WTC11 (cell line): ENCODE measurements at regions not wholly inside any gene's neighbourhood (a gene's known extent, or its start where the extent isn't known, plus 50 kb on each side); places are given as distances from the start of the nearest gene placed in this dataset.

Experiments used
- ATAC-seq: fragments of 200-7000 bp; cut with Tn5 transposase; 2 replicates; pipeline ENCODE4 v1.10.0; 2021; ENCODE audit warnings: mild to moderate bottlenecking, moderate library complexity
- CTCF ChIA-PET: fragments of 300-600 bp; sonication (Branson Sonifier 250); formaldehyde crosslinking; loops from one replicate; lab custom pipeline; 2021; ENCODE audit warnings: antibody characterized with exemption; lab: Charles Lee
- POLR2A ChIA-PET: fragments of 350-600 bp; sonication (Branson Sonifier 250); formaldehyde crosslinking; loops from one replicate; lab custom pipeline; 2021; ENCODE audit warnings: antibody characterized with exemption; lab: Charles Lee
- DNase-seq: peaks from one replicate; pipeline ENCODE4 v3.0.0; 2021; ENCODE audit warnings: low spot score
- H3K27ac Mint-ChIP-seq: 2 replicates; pipeline ENCODE4 v1.8.0; 2021; ENCODE audit warnings: mixed read lengths
- H3K27me3 Mint-ChIP-seq: 2 replicates; pipeline ENCODE4 v1.8.0; 2021; ENCODE audit warnings: low read depth, mild to moderate bottlenecking, moderate library complexity, mixed read lengths
- H3K36me3 Mint-ChIP-seq: 2 replicates; pipeline ENCODE4 v1.8.0; 2021; ENCODE audit warnings: mixed read lengths
- H3K4me1 Mint-ChIP-seq: 2 replicates; pipeline ENCODE4 v1.8.0; 2022; ENCODE audit warnings: mixed read lengths
- H3K4me3 Mint-ChIP-seq: 2 replicates; pipeline ENCODE4 v1.8.0; 2021; ENCODE audit warnings: mild to moderate bottlenecking, moderate library complexity, mixed read lengths
- H3K9me3 Mint-ChIP-seq: 2 replicates; pipeline ENCODE4 v1.8.0; 2021; ENCODE audit warnings: mixed read lengths
- GRHL2 ChIP-seq: fragments of 250-450 bp; sonication (Bioruptor Pico); IDR thresholded peaks from 2 replicates; pipeline ENCODE4 v1.8.0; 2022; ENCODE audit warnings: mild to moderate bottlenecking, moderate library complexity; ENCODE audit not compliant: insufficient replicate concordance, severe bottlenecking
- GTF2I ChIP-seq: fragments of 250-450 bp; sonication (Bioruptor Pico); conservative IDR thresholded peaks from 2 replicates; pipeline ENCODE4 v1.4.0; 2021; ENCODE audit warnings: mild to moderate bottlenecking
- IRF2 ChIP-seq: sonication (generic); formaldehyde crosslinking; IDR thresholded peaks from 2 replicates; pipeline ENCODE4 v1.8.0; 2022; ENCODE audit warnings: low read depth, missing genetic modification reagents, borderline replicate concordance
- NFYB ChIP-seq: sonication (generic); formaldehyde crosslinking; conservative IDR thresholded peaks from 2 replicates; pipeline ENCODE4 v1.8.0; 2022; ENCODE audit warnings: low read depth, missing genetic modification reagents
- PRRX2 ChIP-seq: fragments of 250-450 bp; sonication (Bioruptor Pico); IDR thresholded peaks from 2 replicates; pipeline ENCODE4 v1.8.0; 2021; ENCODE audit warnings: mild to moderate bottlenecking
- SP1 ChIP-seq: sonication (generic); formaldehyde crosslinking; conservative IDR thresholded peaks from 2 replicates; pipeline ENCODE4 v1.8.1; 2022; ENCODE audit warnings: missing genetic modification reagents
- ZNF317 ChIP-seq: sonication (generic); formaldehyde crosslinking; IDR thresholded peaks from 2 replicates; pipeline ENCODE4 v1.8.1; 2023; ENCODE audit warnings: low read depth, mild to moderate bottlenecking, moderate library complexity, missing genetic modification reagents, borderline replicate concordance
- TF ChIP-seq, protein P1 (sequence below): sonication (generic); formaldehyde crosslinking; IDR thresholded peaks from 2 replicates; pipeline ENCODE4 v1.8.1; 2023; ENCODE audit warnings: mild to moderate bottlenecking, missing genetic modification reagents
- TF ChIP-seq, protein P2 (sequence below): fragments of 250-450 bp; sonication (Bioruptor Pico); IDR thresholded peaks from 2 replicates; pipeline ENCODE4 v1.8.0; 2021; ENCODE audit warnings: mild to moderate bottlenecking
- TF ChIP-seq, protein P3 (sequence below): sonication (generic); formaldehyde crosslinking; IDR thresholded peaks from 2 replicates; pipeline ENCODE4 v1.8.0; 2023; ENCODE audit warnings: missing genetic modification reagents
- TF ChIP-seq, protein P4 (sequence below): sonication (generic); formaldehyde crosslinking; IDR thresholded peaks from 2 replicates; pipeline ENCODE4 v1.8.0; 2023; ENCODE audit warnings: mild to moderate bottlenecking, missing genetic modification reagents
- TF ChIP-seq, protein P5 (sequence below): sonication (generic); formaldehyde crosslinking; IDR thresholded peaks from 2 replicates; pipeline ENCODE4 v1.8.1; 2023; ENCODE audit warnings: mild to moderate bottlenecking, missing genetic modification reagents, borderline replicate concordance
- TF ChIP-seq, protein P6 (sequence below): sonication (generic); formaldehyde crosslinking; IDR thresholded peaks from 2 replicates; pipeline ENCODE4 v1.8.1; 2023; ENCODE audit warnings: mild to moderate bottlenecking, missing genetic modification reagents, moderate library complexity
- TF ChIP-seq, protein P7 (sequence below): fragments of 250-450 bp; sonication (Bioruptor Pico); IDR thresholded peaks from 2 replicates; pipeline ENCODE4 v1.9.0; 2021; ENCODE audit warnings: moderate library complexity, mild to moderate bottlenecking, inconsistent platforms, borderline replicate concordance

DNA sequence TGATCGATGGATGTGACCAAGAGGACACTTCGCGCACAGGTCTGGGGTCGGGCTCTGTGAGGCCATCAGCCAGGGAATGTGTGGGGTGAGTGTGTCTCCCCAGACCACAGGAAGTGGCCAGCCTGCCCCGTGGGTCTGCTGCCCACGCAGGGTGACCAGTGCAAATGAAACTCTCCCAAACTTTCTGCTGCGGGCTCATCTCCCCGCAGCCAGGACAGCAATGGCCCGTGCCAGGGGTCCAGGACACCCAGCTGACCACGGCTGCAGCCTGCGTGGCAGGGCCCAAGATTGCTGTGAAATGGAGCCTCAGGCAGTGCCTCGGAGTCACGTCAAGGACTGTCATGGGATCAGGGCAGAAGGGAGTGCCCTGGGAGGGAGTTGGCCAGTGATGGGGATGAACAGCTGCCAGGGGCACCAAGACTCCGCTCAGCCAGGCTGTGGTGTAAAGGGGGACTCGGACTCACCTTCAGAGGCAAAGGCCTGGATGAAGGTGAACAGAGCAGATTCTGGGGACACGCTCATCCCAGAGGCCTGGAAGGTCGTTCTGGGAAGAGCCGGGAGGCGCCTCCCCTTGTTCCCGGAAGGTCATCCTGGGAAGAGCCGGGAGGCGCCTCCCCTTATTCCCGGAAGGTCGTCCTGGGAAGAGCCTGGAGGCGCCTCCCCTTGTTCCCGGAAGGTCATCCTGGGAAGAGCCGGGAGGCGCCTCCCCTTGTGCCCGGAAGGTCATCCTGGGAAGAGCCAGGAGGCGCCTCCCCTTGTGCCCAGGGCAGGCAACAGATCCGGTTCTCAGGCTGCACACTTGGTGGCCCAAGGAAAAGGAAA lies 252.6 kb downstream of the BRD1 start:
- Mint-ChIP-seq H3K9me3 (no peaks in the 10 kb centered on the region), H3K27me3 (no peaks in the 10 kb centered on the region), H3K36me3 (no peaks in the 10 kb centered on the region), H3K4me3 (no peak overlapping the region), H3K27ac (no peak overlapping the region), H3K4me1 (no peaks in the 10 kb centered on the region)
- ChIA-PET POLR2A (no interaction called here), CTCF (no interaction called here)
- TF ChIP-seq, protein P1, sequence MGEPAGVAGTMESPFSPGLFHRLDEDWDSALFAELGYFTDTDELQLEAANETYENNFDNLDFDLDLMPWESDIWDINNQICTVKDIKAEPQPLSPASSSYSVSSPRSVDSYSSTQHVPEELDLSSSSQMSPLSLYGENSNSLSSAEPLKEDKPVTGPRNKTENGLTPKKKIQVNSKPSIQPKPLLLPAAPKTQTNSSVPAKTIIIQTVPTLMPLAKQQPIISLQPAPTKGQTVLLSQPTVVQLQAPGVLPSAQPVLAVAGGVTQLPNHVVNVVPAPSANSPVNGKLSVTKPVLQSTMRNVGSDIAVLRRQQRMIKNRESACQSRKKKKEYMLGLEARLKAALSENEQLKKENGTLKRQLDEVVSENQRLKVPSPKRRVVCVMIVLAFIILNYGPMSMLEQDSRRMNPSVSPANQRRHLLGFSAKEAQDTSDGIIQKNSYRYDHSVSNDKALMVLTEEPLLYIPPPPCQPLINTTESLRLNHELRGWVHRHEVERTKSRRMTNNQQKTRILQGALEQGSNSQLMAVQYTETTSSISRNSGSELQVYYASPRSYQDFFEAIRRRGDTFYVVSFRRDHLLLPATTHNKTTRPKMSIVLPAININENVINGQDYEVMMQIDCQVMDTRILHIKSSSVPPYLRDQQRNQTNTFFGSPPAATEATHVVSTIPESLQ (CRISPR knock-in tag): no peak
- ATAC-seq (no peak), DNase-seq (no peak)

DNA sequence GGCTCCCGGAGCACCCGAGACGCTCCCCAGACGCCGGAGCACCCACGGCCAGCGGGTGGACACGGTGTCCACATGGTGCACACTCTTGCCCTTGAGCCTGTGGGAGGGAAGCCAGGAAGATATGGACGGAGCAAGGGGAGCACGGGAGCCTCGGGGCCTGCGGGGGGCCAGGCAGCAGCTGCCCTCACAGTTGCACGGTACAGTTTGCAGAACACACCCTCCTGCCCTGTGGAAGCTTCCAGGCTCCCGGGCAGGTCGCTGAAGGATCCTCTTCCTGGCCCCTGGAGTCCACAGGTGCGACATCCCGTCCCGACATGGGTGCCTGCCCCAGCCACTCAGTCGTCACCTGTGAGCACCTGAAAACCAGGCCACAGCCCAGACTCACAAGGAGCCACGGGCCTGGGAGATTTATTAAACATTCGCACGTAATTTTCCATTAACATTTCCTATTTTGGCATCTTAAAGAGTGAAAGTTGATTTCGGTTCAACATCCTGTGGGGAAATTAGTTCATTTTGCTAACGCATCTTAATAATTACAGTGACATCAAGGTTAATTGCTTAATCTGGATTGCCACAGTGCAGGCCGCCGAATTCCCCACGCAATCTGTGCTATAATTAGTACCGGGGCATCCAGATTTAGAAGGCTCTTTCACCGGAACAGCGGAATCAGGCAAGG lies 253.3 kb downstream of the BRD1 start:
- H3K36me3 Mint-ChIP-seq: no peaks in the 10 kb centered on the region
- DNase-seq (no peak), ATAC-seq (no peak)
- no peaks in the 10 kb centered on the region for H3K27me3 Mint-ChIP-seq
- ChIA-PET POLR2A (interaction anchor here (0.6 kb wide), 1 partner anchor 388 kb away, joined by 3 read pairs; no protein-coding TSS in a partner anchor), CTCF (no interaction called here)
- H3K4me1 Mint-ChIP-seq: no peaks in the 10 kb centered on the region
- TF ChIP-seq GTF2I (CRISPR knock-in tag) (no peak), IRF2 (CRISPR knock-in tag) (no peak)
- TF ChIP-seq, protein P2, sequence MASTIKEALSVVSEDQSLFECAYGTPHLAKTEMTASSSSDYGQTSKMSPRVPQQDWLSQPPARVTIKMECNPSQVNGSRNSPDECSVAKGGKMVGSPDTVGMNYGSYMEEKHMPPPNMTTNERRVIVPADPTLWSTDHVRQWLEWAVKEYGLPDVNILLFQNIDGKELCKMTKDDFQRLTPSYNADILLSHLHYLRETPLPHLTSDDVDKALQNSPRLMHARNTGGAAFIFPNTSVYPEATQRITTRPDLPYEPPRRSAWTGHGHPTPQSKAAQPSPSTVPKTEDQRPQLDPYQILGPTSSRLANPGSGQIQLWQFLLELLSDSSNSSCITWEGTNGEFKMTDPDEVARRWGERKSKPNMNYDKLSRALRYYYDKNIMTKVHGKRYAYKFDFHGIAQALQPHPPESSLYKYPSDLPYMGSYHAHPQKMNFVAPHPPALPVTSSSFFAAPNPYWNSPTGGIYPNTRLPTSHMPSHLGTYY: no peak
- TF ChIP-seq, protein P3, sequence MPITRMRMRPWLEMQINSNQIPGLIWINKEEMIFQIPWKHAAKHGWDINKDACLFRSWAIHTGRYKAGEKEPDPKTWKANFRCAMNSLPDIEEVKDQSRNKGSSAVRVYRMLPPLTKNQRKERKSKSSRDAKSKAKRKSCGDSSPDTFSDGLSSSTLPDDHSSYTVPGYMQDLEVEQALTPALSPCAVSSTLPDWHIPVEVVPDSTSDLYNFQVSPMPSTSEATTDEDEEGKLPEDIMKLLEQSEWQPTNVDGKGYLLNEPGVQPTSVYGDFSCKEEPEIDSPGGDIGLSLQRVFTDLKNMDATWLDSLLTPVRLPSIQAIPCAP (CRISPR knock-in tag): no peak
- no peaks in the 10 kb centered on the region for H3K9me3 Mint-ChIP-seq
- H3K4me3 Mint-ChIP-seq: no peak overlapping the region
- H3K27ac Mint-ChIP-seq: no peak overlapping the region

DNA sequence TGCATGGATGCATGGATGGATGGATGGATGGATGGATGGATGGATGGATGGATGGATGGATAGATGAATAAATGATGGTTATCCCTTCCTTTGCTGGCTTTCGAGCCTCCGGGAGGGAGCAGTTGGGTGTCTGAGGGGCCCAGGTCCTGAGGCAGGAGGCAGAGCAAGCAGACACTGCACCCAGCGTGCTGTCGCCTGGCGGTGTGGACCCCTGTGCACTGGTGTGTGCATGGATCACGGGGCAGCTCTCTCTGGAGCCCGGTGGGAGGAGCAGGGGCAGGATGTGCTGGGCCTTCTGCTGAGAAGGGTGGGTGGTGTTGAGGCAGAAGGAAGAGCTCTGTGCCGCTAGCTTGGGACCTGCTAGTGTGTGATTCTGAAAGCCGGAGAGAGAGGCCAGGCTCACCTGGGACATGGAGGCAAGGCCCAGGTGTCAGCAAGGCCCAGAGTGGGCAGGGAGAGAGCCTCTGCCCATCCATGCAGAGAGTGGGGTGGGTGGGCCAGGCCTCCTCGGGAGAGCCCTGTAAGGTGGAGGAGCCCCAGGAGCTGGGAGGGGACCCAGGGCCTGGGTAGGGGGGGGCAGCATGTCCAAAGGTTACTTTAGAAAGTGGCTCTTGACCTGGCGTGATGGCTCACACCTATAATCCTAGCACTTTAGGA lies 254.4 kb downstream of the BRD1 start:
- no peaks in the 10 kb centered on the region for H3K4me1 Mint-ChIP-seq
- DNase-seq (no peak), ATAC-seq (no peak)
- H3K36me3 Mint-ChIP-seq: no peaks in the 10 kb centered on the region
- no peaks in the 10 kb centered on the region for H3K27me3 Mint-ChIP-seq
- ChIA-PET CTCF (no interaction called here), POLR2A (no interaction called here)
- no peak overlapping the region for H3K4me3 Mint-ChIP-seq
- H3K9me3 Mint-ChIP-seq: no peaks in the 10 kb centered on the region
- no peak overlapping the region for H3K27ac Mint-ChIP-seq
- TF ChIP-seq PRRX2 (CRISPR knock-in tag) (no peak), ZNF317 (no peak), NFYB (CRISPR knock-in tag) (no peak), SP1 (CRISPR knock-in tag) (no peak), GRHL2 (CRISPR knock-in tag) (no peak)
- TF ChIP-seq, protein P4, sequence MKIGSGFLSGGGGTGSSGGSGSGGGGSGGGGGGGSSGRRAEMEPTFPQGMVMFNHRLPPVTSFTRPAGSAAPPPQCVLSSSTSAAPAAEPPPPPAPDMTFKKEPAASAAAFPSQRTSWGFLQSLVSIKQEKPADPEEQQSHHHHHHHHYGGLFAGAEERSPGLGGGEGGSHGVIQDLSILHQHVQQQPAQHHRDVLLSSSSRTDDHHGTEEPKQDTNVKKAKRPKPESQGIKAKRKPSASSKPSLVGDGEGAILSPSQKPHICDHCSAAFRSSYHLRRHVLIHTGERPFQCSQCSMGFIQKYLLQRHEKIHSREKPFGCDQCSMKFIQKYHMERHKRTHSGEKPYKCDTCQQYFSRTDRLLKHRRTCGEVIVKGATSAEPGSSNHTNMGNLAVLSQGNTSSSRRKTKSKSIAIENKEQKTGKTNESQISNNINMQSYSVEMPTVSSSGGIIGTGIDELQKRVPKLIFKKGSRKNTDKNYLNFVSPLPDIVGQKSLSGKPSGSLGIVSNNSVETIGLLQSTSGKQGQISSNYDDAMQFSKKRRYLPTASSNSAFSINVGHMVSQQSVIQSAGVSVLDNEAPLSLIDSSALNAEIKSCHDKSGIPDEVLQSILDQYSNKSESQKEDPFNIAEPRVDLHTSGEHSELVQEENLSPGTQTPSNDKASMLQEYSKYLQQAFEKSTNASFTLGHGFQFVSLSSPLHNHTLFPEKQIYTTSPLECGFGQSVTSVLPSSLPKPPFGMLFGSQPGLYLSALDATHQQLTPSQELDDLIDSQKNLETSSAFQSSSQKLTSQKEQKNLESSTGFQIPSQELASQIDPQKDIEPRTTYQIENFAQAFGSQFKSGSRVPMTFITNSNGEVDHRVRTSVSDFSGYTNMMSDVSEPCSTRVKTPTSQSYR (CRISPR knock-in tag): no peak
- TF ChIP-seq, protein P5, sequence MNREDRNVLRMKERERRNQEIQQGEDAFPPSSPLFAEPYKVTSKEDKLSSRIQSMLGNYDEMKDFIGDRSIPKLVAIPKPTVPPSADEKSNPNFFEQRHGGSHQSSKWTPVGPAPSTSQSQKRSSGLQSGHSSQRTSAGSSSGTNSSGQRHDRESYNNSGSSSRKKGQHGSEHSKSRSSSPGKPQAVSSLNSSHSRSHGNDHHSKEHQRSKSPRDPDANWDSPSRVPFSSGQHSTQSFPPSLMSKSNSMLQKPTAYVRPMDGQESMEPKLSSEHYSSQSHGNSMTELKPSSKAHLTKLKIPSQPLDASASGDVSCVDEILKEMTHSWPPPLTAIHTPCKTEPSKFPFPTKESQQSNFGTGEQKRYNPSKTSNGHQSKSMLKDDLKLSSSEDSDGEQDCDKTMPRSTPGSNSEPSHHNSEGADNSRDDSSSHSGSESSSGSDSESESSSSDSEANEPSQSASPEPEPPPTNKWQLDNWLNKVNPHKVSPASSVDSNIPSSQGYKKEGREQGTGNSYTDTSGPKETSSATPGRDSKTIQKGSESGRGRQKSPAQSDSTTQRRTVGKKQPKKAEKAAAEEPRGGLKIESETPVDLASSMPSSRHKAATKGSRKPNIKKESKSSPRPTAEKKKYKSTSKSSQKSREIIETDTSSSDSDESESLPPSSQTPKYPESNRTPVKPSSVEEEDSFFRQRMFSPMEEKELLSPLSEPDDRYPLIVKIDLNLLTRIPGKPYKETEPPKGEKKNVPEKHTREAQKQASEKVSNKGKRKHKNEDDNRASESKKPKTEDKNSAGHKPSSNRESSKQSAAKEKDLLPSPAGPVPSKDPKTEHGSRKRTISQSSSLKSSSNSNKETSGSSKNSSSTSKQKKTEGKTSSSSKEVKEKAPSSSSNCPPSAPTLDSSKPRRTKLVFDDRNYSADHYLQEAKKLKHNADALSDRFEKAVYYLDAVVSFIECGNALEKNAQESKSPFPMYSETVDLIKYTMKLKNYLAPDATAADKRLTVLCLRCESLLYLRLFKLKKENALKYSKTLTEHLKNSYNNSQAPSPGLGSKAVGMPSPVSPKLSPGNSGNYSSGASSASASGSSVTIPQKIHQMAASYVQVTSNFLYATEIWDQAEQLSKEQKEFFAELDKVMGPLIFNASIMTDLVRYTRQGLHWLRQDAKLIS (CRISPR knock-in tag): no peak
- TF ChIP-seq, protein P6, sequence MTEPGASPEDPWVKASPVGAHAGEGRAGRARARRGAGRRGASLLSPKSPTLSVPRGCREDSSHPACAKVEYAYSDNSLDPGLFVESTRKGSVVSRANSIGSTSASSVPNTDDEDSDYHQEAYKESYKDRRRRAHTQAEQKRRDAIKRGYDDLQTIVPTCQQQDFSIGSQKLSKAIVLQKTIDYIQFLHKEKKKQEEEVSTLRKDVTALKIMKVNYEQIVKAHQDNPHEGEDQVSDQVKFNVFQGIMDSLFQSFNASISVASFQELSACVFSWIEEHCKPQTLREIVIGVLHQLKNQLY (CRISPR knock-in tag): no peak
- TF ChIP-seq, protein P3 (CRISPR knock-in tag): no peak
- TF ChIP-seq, protein P7, sequence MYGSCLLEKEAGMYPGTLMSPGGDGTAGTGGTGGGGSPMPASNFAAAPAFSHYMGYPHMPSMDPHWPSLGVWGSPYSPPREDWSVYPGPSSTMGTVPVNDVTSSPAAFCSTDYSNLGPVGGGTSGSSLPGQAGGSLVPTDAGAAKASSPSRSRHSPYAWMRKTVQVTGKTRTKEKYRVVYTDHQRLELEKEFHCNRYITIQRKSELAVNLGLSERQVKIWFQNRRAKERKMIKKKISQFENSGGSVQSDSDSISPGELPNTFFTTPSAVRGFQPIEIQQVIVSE (CRISPR knock-in tag): no peak
